A673 (cell line): ENCODE measurements at regions not wholly inside any gene's neighbourhood (a gene's known extent, or its start where the extent isn't known, plus 50 kb on each side); places are given as distances from the start of the nearest gene placed in this dataset.

Experiments
- BruUV-seq: library from RNA; stranded (reverse); fragments of 400-500 nt; replicated peaks from 2 replicates; lab custom pipeline; 2021; lab: Mats Ljungman, UMichigan
- CTCF ChIA-PET: fragments of 300-600 bp; sonication (Branson Sonifier 250); formaldehyde crosslinking; loops from one replicate; lab custom pipeline; 2022; ENCODE audit warnings: antibody characterized with exemption; lab: Charles Lee
- POLR2A ChIA-PET: fragments of 300-600 bp; sonication (Branson Sonifier 250); formaldehyde crosslinking; loops from one replicate; lab custom pipeline; 2022; ENCODE audit warnings: antibody characterized with exemption; ENCODE audit not compliant: low non-redundant PET; lab: Charles Lee
- DNase-seq: peaks from one replicate; pipeline ENCODE4 v3.0.0-alpha.2; 2015; ENCODE audit warnings: low spot score
- H3K27ac ChIP-seq: fragments of 200-600 bp; sonication (generic); 2 replicates; pipeline ENCODE4 v1.5.1; 2016; ENCODE audit warnings: mixed run types, low read depth, mild to moderate bottlenecking, mixed read lengths, antibody characterized with exemption, low read length; ENCODE audit not compliant: poor library complexity, severe bottlenecking
- H3K27me3 ChIP-seq: fragments of 200-600 bp; sonication (generic); replicated peaks from 2 replicates; pipeline ENCODE4 v1.6.1; 2017; ENCODE audit warnings: mixed run types, low read depth, mild to moderate bottlenecking, mixed read lengths, antibody characterized with exemption, low read length; ENCODE audit not compliant: insufficient read depth, poor library complexity
- H3K36me3 ChIP-seq: fragments of 200-600 bp; sonication (generic); 2 replicates; pipeline ENCODE4 v1.6.1; 2016; ENCODE audit warnings: mixed run types, mild to moderate bottlenecking, mixed read lengths, antibody characterized with exemption, low read length; ENCODE audit not compliant: insufficient read depth, poor library complexity, severe bottlenecking
- H3K4me1 ChIP-seq: fragments of 200-600 bp; sonication (generic); 2 replicates; pipeline ENCODE4 v1.6.1; 2017; ENCODE audit warnings: mixed run types, mild to moderate bottlenecking, mixed read lengths, antibody characterized with exemption, low read length; ENCODE audit not compliant: insufficient read depth, poor library complexity, severe bottlenecking
- H3K4me3 ChIP-seq: fragments of 200-600 bp; sonication (generic); 2 replicates; pipeline ENCODE4 v1.5.1; 2016; ENCODE audit warnings: low read depth, mixed run types, mild to moderate bottlenecking, mixed read lengths, low read length; ENCODE audit not compliant: poor library complexity, severe bottlenecking
- H3K9me3 ChIP-seq: fragments of 200-600 bp; sonication (generic); 2 replicates; pipeline ENCODE4 v1.6.1; 2016; ENCODE audit warnings: mixed run types, low read depth, mild to moderate bottlenecking, mixed read lengths, antibody characterized with exemption, low read length; ENCODE audit not compliant: poor library complexity, severe bottlenecking
- CTCF ChIP-seq: fragments of 300-800, 200-600 bp; sonication (generic); conservative IDR thresholded peaks from 2 replicates; pipeline ENCODE4 v1.5.1; 2017; ENCODE audit warnings: low read depth, mild to moderate bottlenecking, antibody characterized with exemption, low read length, moderate library complexity, mixed read lengths
- EZH2 ChIP-seq: fragments of 200-600 bp; sonication (generic); IDR thresholded peaks from 2 replicates; pipeline ENCODE4 v1.6.1; 2017; ENCODE audit warnings: borderline replicate concordance, low read depth, mild to moderate bottlenecking, mixed read lengths, antibody characterized with exemption, low read length; ENCODE audit not compliant: poor library complexity, severe bottlenecking
- intact Hi-C: fragments of 100-400 bp; cut with micrococcal nuclease; formaldehyde crosslinking; loops from one replicate; pipeline ENCODE4 v1.10.0; 2022; ENCODE audit not compliant: unreplicated experiment

GRCh38 chr3:152695840-152696239 lies 139.1 kb upstream of the P2RY1 start:
- TF ChIP-seq EZH2 (no peak), CTCF (no peak)
- Histone ChIP-seq H3K4me3 (no peak overlapping the region), H3K9me3 (no peaks in the 10 kb centered on the region), H3K4me1 (no peaks in the 10 kb centered on the region), H3K27me3 (no peaks in the 10 kb centered on the region), H3K36me3 (no peaks in the 10 kb centered on the region), H3K27ac (no peak overlapping the region)
- POLR2A ChIA-PET, result no interaction called here
- intact Hi-C loops, result no loop called here
- no TSS peak for BruUV-seq
- no peak for DNase-seq
- CTCF ChIA-PET, result no interaction called here

- no TSS peak for BruUV-seq
- Histone ChIP-seq H3K4me1 (no peaks in the 10 kb centered on the region), H3K4me3 (no peak overlapping the region), H3K9me3 (no peaks in the 10 kb centered on the region), H3K27me3 (no peaks in the 10 kb centered on the region), H3K36me3 (no peaks in the 10 kb centered on the region), H3K27ac (no peak overlapping the region)
- ChIA-PET CTCF (no interaction called here), POLR2A (no interaction called here)
- DNase-seq, result no peak
- TF ChIP-seq CTCF, result no peak
- no peak for TF ChIP-seq EZH2
- intact Hi-C loops, result no loop called here
Measured at GRCh38 chr3:152696962-152697361, 138.0 kb upstream of the P2RY1 start.

- ChIA-PET CTCF (no interaction called here), POLR2A (interaction anchor here (0.6 kb wide), 1 partner anchor 37 kb away, joined by 5 read pairs; no protein-coding TSS in a partner anchor)
- DNase-seq, result no peak
- Histone ChIP-seq H3K27ac (no peak overlapping the region), H3K36me3 (no peaks in the 10 kb centered on the region), H3K4me3 (no peak overlapping the region), H3K4me1 (no peaks in the 10 kb centered on the region), H3K9me3 (no peaks in the 10 kb centered on the region), H3K27me3 (no peaks in the 10 kb centered on the region)
- no peak for TF ChIP-seq EZH2
- TF ChIP-seq CTCF, result no peak
- intact Hi-C loops, result no loop called here
- no TSS peak for BruUV-seq
Measured at GRCh38 chr3:152703245-152703890, 131.6 kb upstream of the P2RY1 start.
